ENCODE measurements at regions not wholly inside any gene's neighbourhood (a gene's known extent, or its start where the extent isn't known, plus 50 kb on each side); places are given as distances from the start of the nearest gene placed in this dataset.

GRCh38 chr13:28560612-28561011, 65.7 kb upstream of the FLT1 start:
- no peaks in the 10 kb centered on the region for H3K36me3 ChIP-seq (ENCODE audit: insufficient read depth, low read length)
- no peak for TF ChIP-seq CTCF (IDR thresholded peaks at IDR 0.05)
- no peaks in the 10 kb centered on the region for H3K4me1 ChIP-seq (ENCODE audit: insufficient read depth, low read length)
- no peaks in the 10 kb centered on the region for H3K9me3 Mint-ChIP-seq
- no peaks in the 10 kb centered on the region for H3K36me3 Mint-ChIP-seq (ENCODE audit: low read depth)
- intact Hi-C loops (cut with DNase I, micrococcal nuclease): no loop called here
- H3K4me1 Mint-ChIP-seq (ENCODE audit: low read depth): no peaks in the 10 kb centered on the region
- no peak overlapping the region for H3K4me3 ChIP-seq (ENCODE audit: low read length)
- no peak for ATAC-seq (ENCODE audit: poor library complexity)
- peaks cover 6% of the 10 kb centered on the region for H3K27me3 Mint-ChIP-seq
- no peaks in the 10 kb centered on the region for H3K9me3 ChIP-seq (ENCODE audit: control insufficient read depth in 1 of 2, insufficient read depth in 1 of 2, low read length in 2 of 2)
- H3K4me3 Mint-ChIP-seq: no peak overlapping the region
- DNase-seq: no peak
- H3K27ac Mint-ChIP-seq: no peak overlapping the region
- CTCF ChIA-PET: no interaction called here
- POLR2A ChIA-PET: no interaction called here
- H3K27me3 ChIP-seq (ENCODE audit: control insufficient read depth in 1 of 2, insufficient read depth in 2 of 2, low read length in 2 of 2): peaks cover 0 to 2% of the 10 kb centered on the region in 2 experiments
- H3K27ac ChIP-seq (ENCODE audit: low read depth in 1 of 2, low read length in 2 of 2): no peak overlapping the region

GRCh38 chr13:28559636-28560259, 64.8 kb upstream of the FLT1 start:
- Histone ChIP-seq H3K36me3 (ENCODE audit: insufficient read depth, low read length) (no peaks in the 10 kb centered on the region), H3K9me3 (ENCODE audit: control insufficient read depth in 1 of 2, insufficient read depth in 1 of 2, low read length in 2 of 2) (no peaks in the 10 kb centered on the region), H3K4me3 (ENCODE audit: low read length) (no peak overlapping the region), H3K4me1 (ENCODE audit: insufficient read depth, low read length) (no peaks in the 10 kb centered on the region), H3K27me3 (ENCODE audit: control insufficient read depth in 1 of 2, insufficient read depth in 2 of 2, low read length in 2 of 2) (peaks cover 0 to 2% of the 10 kb centered on the region in 2 experiments), H3K27ac (ENCODE audit: low read depth in 1 of 2, low read length in 2 of 2) (no peak overlapping the region)
- no peaks in the 10 kb centered on the region for H3K4me1 Mint-ChIP-seq (ENCODE audit: low read depth)
- H3K36me3 Mint-ChIP-seq (ENCODE audit: low read depth): no peaks in the 10 kb centered on the region
- intact Hi-C loops (cut with DNase I, micrococcal nuclease): no loop called here
- H3K4me3 Mint-ChIP-seq: no peak overlapping the region
- H3K27ac Mint-ChIP-seq: no peak overlapping the region
- peaks cover 6% of the 10 kb centered on the region for H3K27me3 Mint-ChIP-seq
- ChIA-PET POLR2A (no interaction called here), CTCF (no interaction called here)
- DNase-seq (no peak), ATAC-seq (ENCODE audit: poor library complexity) (no peak)
- no peak for TF ChIP-seq CTCF (IDR thresholded peaks at IDR 0.05)
- no peaks in the 10 kb centered on the region for H3K9me3 Mint-ChIP-seq

- Histone ChIP-seq H3K4me3 (ENCODE audit: low read length) (no peak overlapping the region), H3K27me3 (ENCODE audit: control insufficient read depth in 1 of 2, insufficient read depth in 2 of 2, low read length in 2 of 2) (peaks cover 0 to 2% of the 10 kb centered on the region in 2 experiments), H3K4me1 (ENCODE audit: insufficient read depth, low read length) (no peaks in the 10 kb centered on the region), H3K9me3 (ENCODE audit: control insufficient read depth in 1 of 2, insufficient read depth in 1 of 2, low read length in 2 of 2) (no peaks in the 10 kb centered on the region), H3K36me3 (ENCODE audit: insufficient read depth, low read length) (no peaks in the 10 kb centered on the region), H3K27ac (ENCODE audit: low read depth in 1 of 2, low read length in 2 of 2) (no peak overlapping the region)
- ATAC-seq (ENCODE audit: poor library complexity): no peak
- peaks cover 6% of the 10 kb centered on the region for H3K27me3 Mint-ChIP-seq
- no peaks in the 10 kb centered on the region for H3K36me3 Mint-ChIP-seq (ENCODE audit: low read depth)
- ChIA-PET POLR2A (no interaction called here), CTCF (no interaction called here)
- no peaks in the 10 kb centered on the region for H3K9me3 Mint-ChIP-seq
- intact Hi-C loops (cut with DNase I, micrococcal nuclease): no loop called here
- H3K27ac Mint-ChIP-seq: no peak overlapping the region
- no peaks in the 10 kb centered on the region for H3K4me1 Mint-ChIP-seq (ENCODE audit: low read depth)
- DNase-seq: no peak
- TF ChIP-seq CTCF (IDR thresholded peaks at IDR 0.05): no peak
- H3K4me3 Mint-ChIP-seq: no peak overlapping the region
Observed at GRCh38 chr13:28558567-28558966, 63.6 kb upstream of the FLT1 start.
